ENCODE measurements at regions not wholly inside any gene's neighbourhood (a gene's known extent, or its start where the extent isn't known, plus 50 kb on each side); places are given as distances from the start of the nearest gene placed in this dataset.

DNA sequence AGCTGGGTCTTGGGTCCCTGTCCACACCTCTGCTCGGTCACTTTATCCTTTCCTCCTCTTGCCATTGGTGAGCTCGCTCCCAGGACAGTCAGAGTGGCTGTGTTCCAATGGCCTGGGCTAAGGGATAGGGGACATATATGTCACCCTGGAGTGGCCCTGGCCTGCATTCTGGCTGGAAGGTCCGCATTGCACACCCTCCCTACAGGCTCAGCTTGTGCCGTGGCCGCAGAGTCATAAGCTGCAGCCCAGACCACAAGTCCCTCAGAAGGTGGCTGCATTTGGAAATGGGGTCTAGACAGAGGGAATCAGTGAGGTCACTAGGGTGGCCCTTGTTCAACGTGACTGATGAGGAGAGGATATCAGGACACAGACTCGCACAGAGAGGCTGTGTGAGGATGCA lies 363.8 kb upstream of the SHH start:
- no peaks in the 10 kb centered on the region for H3K9me3 ChIP-seq (ENCODE audit: control insufficient read depth, insufficient read depth, low read length)
- no peak overlapping the region for H3K27ac ChIP-seq (ENCODE audit: low read length)
- Mint-ChIP-seq H3K27ac (no peak overlapping the region), H3K27me3 (ENCODE audit: low read depth in 2 of 2) (peaks cover 0 to 7% of the 10 kb centered on the region in 2 donors), H3K4me3 (no peak overlapping the region), H3K4me1 (no peaks in the 10 kb centered on the region), H3K9me3 (no peaks in the 10 kb centered on the region), H3K36me3 (no peaks in the 10 kb centered on the region)
- DNase-seq (no peak), ATAC-seq (no peak)
- WGBS (ENCODE audit: insufficient coverage): 89% methylated on average over 7 of the region's 7 CpGs
- H3K4me3 ChIP-seq (ENCODE audit: low read length): no peak overlapping the region
- H3K4me1 ChIP-seq (ENCODE audit: control insufficient read depth, insufficient read depth, low read length): no peaks in the 10 kb centered on the region
- no peak for TF ChIP-seq CTCF (IDR thresholded peaks at IDR 0.05)
- H3K36me3 ChIP-seq (ENCODE audit: control insufficient read depth, insufficient read depth, low read length): no peaks in the 10 kb centered on the region
- H3K27me3 ChIP-seq (ENCODE audit: control insufficient read depth, insufficient read depth, low read length): no peaks in the 10 kb centered on the region
- intact Hi-C loops (cut with micrococcal nuclease): no loop called here

GRCh38 chr7:156175003-156175402 lies 362.7 kb upstream of the SHH start:
- H3K4me3 ChIP-seq (ENCODE audit: low read length): no peak overlapping the region
- ATAC-seq: no peak
- H3K4me1 ChIP-seq (ENCODE audit: control insufficient read depth, insufficient read depth, low read length): no peaks in the 10 kb centered on the region
- no peaks in the 10 kb centered on the region for H3K36me3 ChIP-seq (ENCODE audit: control insufficient read depth, insufficient read depth, low read length)
- H3K27ac ChIP-seq (ENCODE audit: low read length): no peak overlapping the region
- H3K27ac Mint-ChIP-seq: no peak overlapping the region
- intact Hi-C loops (cut with micrococcal nuclease): no loop called here
- H3K27me3 Mint-ChIP-seq (ENCODE audit: low read depth in 2 of 2): peaks cover 0 to 7% of the 10 kb centered on the region in 2 donors
- no peaks in the 10 kb centered on the region for H3K4me1 Mint-ChIP-seq
- H3K36me3 Mint-ChIP-seq: no peaks in the 10 kb centered on the region
- no peak overlapping the region for H3K4me3 Mint-ChIP-seq
- no peaks in the 10 kb centered on the region for H3K9me3 ChIP-seq (ENCODE audit: control insufficient read depth, insufficient read depth, low read length)
- H3K27me3 ChIP-seq (ENCODE audit: control insufficient read depth, insufficient read depth, low read length): no peaks in the 10 kb centered on the region
- no peaks in the 10 kb centered on the region for H3K9me3 Mint-ChIP-seq
- 88% methylated on average over 10 of the region's 10 CpGs for WGBS (ENCODE audit: insufficient coverage)
- TF ChIP-seq CTCF (IDR thresholded peaks at IDR 0.05): no peak
- DNase-seq: no peak

- no peak overlapping the region for H3K4me3 ChIP-seq (ENCODE audit: low read length)
- no peaks in the 10 kb centered on the region for H3K9me3 ChIP-seq (ENCODE audit: control insufficient read depth, insufficient read depth, low read length)
- H3K27me3 ChIP-seq (ENCODE audit: control insufficient read depth, insufficient read depth, low read length): no peaks in the 10 kb centered on the region
- intact Hi-C loops (cut with micrococcal nuclease): no loop called here
- H3K4me3 Mint-ChIP-seq: no peak overlapping the region
- DNase-seq: no peak
- H3K4me1 ChIP-seq (ENCODE audit: control insufficient read depth, insufficient read depth, low read length): no peaks in the 10 kb centered on the region
- no peak overlapping the region for H3K27ac ChIP-seq (ENCODE audit: low read length)
- 86% methylated on average over 16 of the region's 17 CpGs for WGBS (ENCODE audit: insufficient coverage)
- no peak for TF ChIP-seq CTCF (IDR thresholded peaks at IDR 0.05)
- no peak overlapping the region for H3K27ac Mint-ChIP-seq
- H3K9me3 Mint-ChIP-seq: no peaks in the 10 kb centered on the region
- no peak for ATAC-seq
- H3K36me3 Mint-ChIP-seq: no peaks in the 10 kb centered on the region
- H3K36me3 ChIP-seq (ENCODE audit: control insufficient read depth, insufficient read depth, low read length): no peaks in the 10 kb centered on the region
- peaks cover 0 to 7% of the 10 kb centered on the region in 2 donors for H3K27me3 Mint-ChIP-seq (ENCODE audit: low read depth in 2 of 2)
- H3K4me1 Mint-ChIP-seq: no peaks in the 10 kb centered on the region
Observed at GRCh38 chr7:156174428-156174827, 362.2 kb upstream of the SHH start.

GRCh38 chr7:156173748-156174353 lies 361.6 kb upstream of the SHH start:
- Mint-ChIP-seq H3K4me1 (no peaks in the 10 kb centered on the region), H3K36me3 (no peaks in the 10 kb centered on the region), H3K4me3 (no peak overlapping the region), H3K27ac (no peak overlapping the region), H3K27me3 (ENCODE audit: low read depth in 2 of 2) (peaks cover 0 to 7% of the 10 kb centered on the region in 2 donors), H3K9me3 (no peaks in the 10 kb centered on the region)
- Histone ChIP-seq H3K27ac (ENCODE audit: low read length) (no peak overlapping the region), H3K4me1 (ENCODE audit: control insufficient read depth, insufficient read depth, low read length) (no peaks in the 10 kb centered on the region), H3K9me3 (ENCODE audit: control insufficient read depth, insufficient read depth, low read length) (no peaks in the 10 kb centered on the region), H3K4me3 (ENCODE audit: low read length) (no peak overlapping the region), H3K27me3 (ENCODE audit: control insufficient read depth, insufficient read depth, low read length) (no peaks in the 10 kb centered on the region), H3K36me3 (ENCODE audit: control insufficient read depth, insufficient read depth, low read length) (no peaks in the 10 kb centered on the region)
- no peak for DNase-seq
- intact Hi-C loops (cut with micrococcal nuclease): no loop called here
- 80% methylated on average over 17 of the region's 18 CpGs for WGBS (ENCODE audit: insufficient coverage)
- no peak for TF ChIP-seq CTCF (IDR thresholded peaks at IDR 0.05)
- no peak for ATAC-seq

All from natural killer cell (primary cell).